Activated CD8-positive, alpha-beta memory T cell treated with anti-CD3 and anti-CD28 coated beads, Interleukin-2, amount 50 U/mL, for 1 hour (primary cell): ENCODE measurements at regions not wholly inside any gene's neighbourhood (a gene's known extent, or its start where the extent isn't known, plus 50 kb on each side); places are given as distances from the start of the nearest gene placed in this dataset.
A peak's percentile ranks its signal among the peaks of the same experiment; 100 is the strongest.

ENCODE experiments used
- DNase-seq: peaks from one replicate; pipeline ENCODE4 v3.0.0-alpha.2; 2020; ENCODE audit errors: extremely low read depth

DNA sequence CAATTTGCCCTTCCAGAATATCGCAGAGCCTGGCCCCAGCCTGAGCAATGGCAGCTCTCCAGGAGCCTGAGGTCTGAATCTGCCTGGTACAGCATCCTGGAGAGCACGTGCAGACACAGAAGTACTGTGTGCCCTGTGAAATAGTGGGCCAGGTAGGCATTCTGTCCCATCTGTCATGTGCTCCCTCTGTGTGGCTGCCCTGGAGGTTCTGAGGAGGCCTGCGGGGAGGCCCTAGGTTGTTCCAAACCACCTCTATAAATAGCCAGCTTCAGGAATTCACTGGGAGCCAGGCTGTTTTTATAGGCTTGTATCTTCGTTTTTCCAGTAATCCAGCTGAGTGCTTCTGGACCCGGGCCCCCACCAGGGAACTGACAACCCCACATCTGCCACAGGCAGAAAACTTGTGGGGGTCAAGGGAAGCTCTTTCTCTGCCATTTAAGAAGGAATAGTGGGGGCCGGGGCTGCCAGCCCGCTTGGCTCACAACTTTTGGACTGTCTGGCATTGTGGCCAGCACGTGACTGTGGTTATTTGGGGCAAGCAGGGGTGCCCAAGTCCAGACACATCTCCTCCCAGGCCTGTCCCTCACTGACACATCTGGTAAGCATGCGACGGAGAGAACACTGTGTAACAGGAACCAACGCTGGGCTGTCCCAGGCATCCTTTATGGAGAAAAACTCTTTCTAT lies 356.3 kb upstream of the TNRC6C start:
- DNase-seq: no peak

DNA sequence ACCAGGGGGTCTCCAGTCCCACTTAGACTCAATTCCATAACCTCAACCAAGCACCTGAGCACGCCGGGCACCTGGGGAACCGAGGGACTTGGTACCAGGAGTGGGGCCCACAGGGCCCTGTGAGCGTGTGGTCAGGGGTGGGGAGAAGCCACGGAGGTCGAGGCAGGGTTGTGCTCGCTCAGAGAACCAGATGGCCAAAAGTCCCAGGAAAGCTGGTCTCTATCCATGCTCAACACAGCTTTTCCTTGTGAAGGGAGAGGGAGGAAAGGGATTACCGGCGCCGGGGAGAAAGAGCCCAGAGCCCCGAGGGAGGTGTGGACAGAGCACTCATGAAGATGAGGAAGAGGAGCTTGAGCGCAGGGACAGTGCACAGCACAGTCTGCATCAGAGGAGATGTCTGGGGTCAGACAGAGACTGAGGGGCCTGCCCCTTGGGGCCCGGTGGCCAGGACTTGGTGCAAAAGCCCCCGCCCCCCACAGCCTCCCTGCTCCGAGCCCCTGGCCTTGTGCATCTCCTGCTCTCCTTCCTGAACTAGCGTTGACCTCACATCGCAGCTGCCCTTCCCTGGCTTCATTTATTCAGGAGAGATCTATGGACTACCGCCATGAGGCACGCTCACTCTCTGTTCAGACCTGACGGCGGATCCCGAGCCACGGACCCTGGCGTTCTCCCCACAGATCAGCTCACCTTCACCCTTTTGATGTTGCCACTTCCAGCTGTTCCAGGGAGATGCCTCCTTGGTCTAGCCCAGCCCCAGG lies 355.4 kb upstream of the TNRC6C start:
- DNase-seq: no peak

DNA sequence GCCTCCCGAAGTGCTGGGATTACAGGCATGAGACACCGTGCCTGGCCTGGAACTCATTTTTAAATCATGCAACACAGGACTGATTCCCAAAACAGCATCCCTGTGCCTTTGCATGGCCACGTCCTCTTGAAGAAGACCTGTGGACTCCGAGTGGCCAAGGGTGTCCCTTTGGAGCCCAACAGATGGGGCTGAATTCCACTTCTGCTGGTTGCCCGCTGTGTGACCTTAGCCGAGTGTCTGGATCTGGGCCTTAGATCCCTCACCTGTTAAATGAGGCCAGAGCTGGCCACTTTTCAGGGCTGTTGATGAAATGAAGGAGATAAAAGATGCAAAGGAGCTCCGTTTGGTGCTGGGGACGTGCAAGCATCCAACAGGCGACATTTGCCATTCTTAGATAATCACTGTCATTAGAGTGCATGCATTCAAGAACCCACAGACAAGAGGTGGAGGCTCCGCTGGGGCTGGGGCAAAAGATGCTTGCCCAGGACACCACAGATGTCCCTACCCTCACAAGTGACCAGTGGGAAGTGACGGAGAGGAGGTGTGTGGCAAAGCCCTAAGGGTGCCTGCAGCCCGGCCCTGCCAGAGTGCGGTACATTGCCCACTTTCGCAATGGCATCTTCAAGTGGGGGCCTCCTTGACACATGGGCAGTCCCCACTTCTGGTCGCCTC lies 354.1 kb upstream of the TNRC6C start:
- DNase-seq: no peak

DNA sequence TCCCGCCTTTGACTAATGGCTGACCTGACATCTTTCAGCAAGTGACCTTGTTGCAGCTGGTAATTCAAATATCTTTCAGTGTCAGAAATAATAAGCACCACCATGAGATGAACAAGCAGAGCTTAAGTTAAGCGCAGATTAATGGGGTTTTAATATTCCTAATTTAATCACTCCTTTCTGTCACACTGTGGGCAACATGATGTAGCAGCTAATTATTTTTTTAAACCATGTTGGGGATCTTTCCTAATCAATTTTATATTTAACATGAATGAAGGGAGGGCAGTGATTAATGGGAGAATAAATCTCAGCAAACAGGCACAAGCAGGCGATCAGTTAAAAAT lies 353.6 kb upstream of the TNRC6C start:
- no peak for DNase-seq

DNA sequence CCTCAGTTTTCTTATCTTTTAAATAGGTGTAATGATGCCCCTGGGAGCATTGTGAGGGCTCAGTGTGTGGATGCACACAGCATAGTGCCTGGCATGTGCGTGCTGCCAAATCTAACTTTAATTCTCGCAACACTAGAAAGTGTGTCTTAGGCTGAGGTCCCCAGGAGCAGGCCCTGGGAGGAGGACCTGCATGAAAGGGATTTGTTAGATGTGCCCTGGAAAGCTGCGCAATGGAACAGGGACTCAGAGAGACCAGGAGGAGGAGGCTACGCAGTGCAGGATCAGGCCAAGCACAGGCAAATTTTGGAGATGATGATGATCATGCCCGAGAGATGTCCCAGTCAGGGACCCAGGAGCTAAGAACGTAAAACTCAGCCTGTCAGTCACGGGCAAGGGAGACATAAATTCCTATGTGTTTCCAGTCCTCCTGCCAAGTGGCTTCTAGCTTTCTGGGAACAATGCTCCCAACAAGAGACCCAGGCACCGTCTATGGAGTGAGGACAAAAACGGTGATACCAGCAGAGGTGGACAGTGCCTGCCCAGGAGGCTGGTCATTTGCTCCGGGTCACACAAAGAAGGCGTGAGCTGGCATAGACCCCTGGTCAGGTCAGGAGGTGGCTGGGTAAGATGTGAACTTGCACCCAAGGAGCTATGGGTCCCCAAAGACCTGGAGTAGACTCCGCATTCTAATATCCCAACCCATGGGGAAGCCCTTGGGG lies 352.2 kb upstream of the TNRC6C start:
- no peak for DNase-seq

DNA sequence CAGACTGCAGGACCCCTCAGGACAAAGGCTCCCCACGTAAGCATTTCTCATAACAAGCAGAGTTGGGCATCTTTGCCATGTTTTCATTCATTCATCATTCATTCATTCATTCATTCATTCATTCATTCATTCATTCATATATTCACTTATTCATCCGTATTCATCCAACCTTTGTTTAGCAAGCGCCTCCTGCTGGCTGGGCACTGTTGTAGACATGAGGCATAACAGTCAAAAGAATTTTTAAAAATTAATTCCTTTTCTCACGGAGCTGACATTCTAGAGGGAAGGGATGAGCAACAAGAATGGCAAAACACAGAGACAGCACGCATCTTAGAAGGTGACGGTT lies 351.7 kb upstream of the TNRC6C start:
- no peak for DNase-seq

DNA sequence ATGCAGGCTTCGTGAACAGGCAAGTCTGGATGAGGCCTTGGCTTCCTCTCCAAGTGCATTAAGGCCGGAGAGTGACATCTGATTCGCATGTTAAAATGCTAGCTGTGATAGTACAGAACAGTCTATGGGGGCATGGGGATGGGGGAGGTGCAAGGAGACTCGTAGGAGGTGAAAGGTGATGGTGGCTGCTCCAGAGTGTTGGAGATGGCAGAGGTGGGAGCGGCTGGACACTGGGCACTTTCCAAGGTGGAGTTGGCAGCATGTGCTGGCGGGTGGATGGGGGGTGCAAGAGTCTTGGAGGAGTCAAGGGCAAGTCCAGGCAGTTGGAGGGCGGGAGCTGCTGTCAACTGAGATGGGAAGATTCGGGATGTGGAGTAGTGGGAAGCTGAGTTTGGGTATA lies 350.9 kb upstream of the TNRC6C start:
- no peak for DNase-seq

DNA sequence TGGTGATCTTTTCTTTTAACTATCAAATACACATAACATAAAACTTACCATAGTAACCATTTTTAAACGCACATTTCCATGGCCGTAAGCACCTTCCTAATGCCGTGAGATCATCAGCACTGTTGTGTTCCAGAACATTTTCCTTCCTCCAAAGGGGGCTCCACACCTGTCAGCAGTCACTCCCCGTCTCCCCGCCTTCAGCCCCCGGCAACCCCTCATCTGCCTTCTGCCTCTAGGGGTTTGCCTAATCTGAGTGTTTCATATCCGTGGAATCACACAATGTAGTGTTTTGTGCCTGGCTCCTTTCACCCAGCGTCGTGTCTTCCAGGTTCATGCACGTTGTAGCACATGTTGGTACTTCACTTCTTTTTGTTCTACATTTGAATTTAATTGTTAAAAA lies 350.1 kb upstream of the TNRC6C start:
- DNase-seq: no peak

DNA sequence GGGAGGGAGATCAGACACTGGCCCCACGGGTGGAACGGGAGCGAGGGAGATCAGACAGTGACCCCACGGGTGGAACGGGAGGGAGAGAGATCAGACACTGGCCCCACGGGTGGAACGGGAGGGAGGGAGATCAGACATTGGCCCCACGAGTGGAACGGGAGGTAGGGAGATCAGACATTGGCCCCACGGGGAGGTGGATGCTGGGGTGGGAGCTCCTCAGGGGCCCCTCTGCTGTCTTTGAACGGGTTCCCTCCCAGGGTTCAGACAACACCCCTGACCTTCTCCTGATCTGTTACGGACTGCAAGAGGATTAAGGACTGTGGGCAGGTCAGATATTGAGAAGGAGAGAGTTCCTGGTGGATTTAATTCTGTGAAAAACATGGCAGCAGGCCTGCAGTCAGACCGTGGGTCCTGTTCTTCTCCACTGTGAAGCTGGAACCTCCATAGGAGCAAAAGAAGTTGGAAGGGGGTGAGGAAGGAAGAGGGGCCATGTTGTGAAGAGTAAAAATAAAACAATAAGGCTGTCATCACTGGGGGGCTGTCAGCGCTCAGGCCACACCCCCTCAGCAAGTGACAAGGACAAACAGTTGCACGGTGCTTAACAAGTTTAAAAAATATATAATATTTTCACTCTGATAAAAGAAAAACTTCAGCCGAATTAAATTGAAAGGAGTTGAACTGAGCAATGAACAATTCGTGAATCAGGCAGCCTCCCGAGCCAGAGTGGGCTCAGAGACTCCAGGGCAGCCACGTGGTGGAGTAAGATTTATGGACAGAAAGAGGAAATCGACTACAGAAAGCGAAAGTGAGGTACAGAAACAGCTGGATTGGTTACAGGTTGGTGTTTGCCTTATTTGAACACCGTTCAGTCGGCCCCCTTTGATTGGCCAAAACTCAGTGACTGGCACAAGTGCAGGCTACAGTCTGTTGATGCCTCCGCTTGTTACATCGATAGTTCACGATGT lies 348.7 kb upstream of the TNRC6C start:
- DNase-seq: peak; percentile 32

DNA sequence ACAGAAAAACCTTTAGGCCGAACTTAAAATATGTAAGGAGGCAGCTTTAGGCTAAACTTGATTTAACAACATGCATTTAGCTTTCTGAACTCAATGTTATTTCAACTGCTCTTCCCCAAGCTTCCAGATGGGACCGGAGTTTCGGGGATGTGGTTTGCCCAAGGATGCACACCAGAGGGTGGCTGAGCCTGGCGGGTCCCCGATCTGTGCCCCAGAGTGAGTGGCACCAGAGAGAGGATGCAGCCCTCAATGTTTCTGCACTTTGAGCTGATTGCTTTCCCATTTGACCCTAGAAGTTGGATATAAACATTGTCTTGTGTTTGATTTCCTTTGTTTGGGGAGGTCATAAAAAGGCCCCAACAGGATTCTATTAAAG lies 348.0 kb upstream of the TNRC6C start:
- no peak for DNase-seq

DNA sequence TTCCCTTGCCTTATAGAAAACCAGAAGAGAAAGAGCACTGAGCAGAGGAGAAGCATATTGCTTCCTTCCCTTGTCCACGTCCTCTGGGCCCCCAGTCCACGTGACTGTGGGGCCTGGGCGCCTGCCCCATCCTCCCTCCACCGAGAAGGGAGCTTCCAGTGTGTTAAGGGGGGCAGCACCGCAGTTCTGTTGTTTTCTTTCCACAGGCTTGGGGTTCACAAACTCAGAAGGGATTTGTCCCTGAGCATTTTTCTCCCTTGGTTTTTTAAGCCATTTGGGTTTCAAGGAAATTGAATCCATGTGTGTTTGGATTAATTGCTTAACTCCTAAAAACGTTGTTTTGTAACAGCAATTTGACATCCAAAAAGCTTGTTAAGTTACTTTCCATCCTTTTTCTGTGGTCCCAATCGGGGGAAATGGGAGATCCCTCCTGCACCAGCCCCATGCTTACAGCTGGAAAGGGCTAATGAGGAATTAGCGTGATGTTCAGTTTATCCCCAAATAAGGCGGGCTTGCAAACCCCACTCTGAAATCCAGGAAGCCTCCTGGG lies 347.5 kb upstream of the TNRC6C start:
- no peak for DNase-seq

DNA sequence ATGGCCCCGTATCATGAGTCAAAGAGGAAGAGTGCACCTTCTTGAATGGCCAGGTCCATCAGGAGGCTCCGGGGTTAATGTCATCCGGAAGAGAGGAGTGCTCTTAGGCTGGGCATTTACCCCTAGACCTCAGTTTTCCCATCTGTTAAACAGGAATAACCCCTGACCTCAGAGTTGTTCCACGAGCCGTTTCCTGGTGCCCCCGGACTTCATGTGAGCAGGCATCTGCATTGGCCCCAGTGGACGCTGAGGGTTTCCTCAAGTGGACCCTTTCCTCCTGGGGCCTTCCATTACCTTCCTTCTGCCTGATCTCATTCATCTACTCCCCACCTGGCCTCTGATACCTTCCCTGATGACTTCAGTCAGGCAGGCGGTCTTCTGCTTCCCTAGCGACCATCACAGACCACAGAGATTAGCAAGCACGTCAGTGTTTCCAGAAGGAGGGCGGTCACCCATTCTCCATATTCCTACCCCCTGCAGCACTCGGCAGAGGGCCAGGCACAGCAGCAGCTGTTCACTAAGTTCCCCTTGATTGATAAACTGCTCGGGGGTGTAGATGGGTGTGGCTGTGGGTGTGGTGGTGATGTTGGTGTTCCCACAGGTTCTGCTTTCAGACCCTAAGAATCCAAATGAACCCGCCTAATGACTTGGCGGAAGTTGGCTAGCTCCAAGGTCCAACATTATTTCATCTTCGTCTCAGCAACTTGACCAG lies 346.6 kb upstream of the TNRC6C start:
- no peak for DNase-seq

DNA sequence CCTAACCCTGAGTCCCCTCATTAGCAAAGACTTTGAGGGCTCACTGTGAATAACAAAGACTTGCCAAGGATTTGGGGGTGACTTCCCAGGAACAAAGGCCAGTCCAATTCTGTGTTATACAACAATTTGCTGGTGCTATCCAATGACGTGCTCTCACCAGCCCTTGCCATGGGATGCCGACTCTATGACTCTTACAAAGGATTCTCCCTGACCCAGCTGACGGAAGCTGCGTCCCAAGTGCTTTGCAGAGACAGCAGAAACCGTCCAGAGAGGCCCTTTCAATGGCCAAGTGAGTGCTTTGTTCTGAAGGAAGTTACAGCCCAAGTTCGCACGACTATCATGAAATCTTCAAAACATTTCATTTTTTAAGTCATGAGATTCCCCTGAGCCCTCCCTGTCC lies 345.3 kb upstream of the TNRC6C start:
- no peak for DNase-seq

DNA sequence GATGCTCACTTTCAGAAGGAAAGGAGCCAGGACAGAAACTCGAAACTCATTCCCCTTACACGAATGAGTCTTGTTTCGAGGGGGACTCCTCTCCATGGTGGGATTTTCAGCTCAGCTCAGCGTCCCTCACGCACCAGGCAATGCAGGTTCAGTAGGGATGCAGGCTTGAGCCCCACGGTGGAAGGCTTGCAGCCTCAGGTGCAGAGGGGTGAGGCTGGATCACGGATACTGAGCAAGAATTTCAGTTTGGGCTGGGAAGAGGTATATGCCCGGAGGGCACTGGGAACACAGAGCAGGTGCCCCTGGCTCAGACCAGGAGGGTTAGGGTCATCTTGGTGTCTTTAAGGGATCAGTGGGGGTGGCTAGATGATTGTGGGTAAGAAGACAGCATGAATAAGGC lies 344.9 kb upstream of the TNRC6C start:
- DNase-seq: no peak

DNA sequence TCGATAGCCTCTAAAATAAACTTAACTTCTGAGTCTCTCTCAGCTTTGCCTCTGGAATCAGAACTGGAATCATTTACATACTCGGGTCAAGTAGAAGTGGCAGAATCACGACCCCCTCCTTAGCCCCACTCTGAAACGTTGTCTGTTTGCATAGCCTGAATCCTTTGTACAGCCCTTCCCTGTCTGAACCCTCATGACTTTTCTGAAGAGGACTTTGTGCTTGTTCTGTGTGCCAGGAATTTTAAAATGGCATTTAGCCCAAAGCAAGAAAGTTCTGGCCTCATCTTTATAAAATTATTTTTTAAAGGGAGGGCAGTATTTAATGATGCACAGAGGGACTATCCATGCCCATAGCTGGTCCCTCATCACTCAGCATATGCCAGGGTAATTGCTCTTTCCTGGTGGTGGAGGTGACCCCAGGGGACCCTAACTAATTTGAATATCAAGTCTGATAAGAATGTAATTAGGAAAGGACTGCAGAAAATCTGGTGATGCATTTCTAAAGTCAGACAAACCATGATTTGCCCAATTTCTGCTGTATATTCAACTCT lies 342.7 kb upstream of the TNRC6C start:
- DNase-seq: no peak

DNA sequence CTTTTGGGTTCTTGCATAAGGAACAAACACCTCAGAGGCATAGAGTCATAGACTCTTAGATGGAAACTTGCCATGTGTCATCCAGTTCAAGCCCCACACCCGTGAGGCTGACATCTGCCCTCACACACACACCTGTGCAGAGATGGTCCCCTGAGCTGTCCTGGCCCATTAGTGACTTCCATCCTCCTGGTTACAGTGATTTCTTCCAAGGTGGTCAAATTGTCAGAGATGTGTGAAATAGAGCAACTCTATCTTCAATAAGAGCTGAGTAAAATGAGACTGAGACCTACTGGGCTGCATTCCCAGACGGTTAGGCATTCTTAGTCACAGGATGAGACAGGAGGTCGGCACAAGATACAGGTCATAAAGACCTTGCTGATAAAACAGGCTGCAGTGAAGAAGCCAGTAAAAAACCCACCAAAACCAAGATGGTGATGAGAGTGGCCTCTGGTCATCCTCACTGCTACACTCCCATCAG lies 342.2 kb upstream of the TNRC6C start:
- no peak for DNase-seq

DNA sequence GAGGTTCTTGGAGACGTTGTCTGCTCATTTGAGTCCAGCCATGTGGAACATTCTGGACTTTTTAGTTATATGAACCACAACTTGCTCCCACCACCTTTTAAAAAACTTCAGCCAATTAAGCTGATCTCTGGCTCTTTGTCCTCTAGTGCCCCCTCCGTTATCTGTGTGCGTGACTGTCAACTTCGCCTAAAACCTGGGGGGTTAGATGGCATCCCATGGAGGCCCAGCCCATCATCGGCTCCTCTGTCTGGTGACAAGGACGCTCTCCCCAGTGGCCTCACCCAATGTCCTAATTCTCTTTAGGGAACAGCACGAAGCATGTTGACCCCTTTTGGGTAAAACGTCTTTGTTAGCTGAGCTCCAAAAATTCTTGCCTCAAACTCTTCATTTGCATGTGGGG lies 341.0 kb upstream of the TNRC6C start:
- no peak for DNase-seq

DNA sequence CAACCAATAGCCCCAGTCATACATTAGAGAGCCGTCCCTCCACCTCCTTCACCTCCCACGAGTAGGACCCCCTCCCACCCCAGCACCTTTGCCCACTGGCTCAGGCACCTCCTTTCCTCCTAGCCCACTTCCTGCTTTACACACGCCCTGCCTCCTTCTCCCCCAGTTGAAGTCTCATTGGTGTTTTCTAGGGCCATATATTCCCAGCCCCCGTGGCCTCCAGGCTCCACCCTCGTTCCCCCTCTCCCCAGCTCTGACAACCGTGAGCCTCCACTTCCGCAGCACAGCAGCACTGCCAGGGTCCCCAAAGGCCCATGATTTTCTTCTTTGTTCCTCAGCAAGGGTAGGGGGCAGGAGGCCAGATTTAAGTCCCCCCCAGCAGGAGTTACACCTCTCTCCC lies 340.3 kb upstream of the TNRC6C start:
- no peak for DNase-seq

DNA sequence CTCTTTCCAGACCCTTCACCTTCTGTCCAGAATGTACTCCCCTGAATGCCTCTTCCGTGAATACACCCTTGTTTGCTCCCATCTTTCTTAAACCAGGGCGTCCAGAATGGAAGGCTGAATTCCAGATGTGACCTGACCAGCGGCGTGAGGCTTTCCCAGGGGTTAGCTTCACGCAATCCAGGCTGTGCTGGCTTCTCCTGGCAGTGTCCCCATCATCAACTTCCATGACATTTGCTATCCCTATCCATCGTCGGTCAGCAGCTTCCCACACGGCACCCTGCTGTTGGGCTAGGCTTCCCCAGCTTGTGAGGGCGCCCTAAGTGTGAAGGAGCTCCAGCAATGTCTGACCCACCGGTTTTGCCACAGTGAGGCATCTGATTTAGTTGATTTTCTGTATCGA lies 339.8 kb upstream of the TNRC6C start:
- DNase-seq: no peak

DNA sequence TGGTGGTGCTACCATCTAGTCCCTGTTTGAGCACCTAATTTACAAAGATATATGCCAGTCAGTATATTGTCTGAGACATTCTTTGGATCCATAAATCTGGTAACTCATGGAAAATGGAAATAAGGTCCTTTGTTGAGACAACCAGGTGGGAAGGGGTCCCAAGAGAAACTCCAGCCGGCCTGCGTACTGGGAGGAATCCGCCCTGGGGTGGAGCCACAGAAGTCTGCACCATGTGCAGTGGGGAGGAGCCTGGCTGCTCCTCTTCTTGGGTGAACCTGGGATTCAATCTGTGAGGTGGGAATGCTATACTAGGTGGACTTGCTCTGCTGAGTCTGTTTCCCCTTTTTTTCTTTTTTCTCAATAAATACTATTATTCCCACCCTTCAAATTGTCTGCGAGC lies 339.2 kb upstream of the TNRC6C start:
- DNase-seq: no peak
